Right lobe of liver (tissue), 6 donors: ENCODE measurements at regions not wholly inside any gene's neighbourhood (a gene's known extent, or its start where the extent isn't known, plus 50 kb on each side); places are given as distances from the start of the nearest gene placed in this dataset.

Source experiments
- ATAC-seq, 4 donors: fragments of 200-7000 bp; cut with Tn5 transposase; one replicate each; pipeline ENCODE4 v1.9.1; 2020; ENCODE audit warnings: mild to moderate bottlenecking in 4 of 4, moderate library complexity in 4 of 4
- DNase-seq, 3 donors: peaks; one replicate each; pipeline ENCODE4 v3.0.0-alpha.2; 2020
- H3K27ac ChIP-seq, 3 donors: fragments of 200-600 bp; one replicate each; pipeline ENCODE4 v1.8.0; 2022
- H3K27me3 ChIP-seq, 2 donors: fragments of 200-600 bp; one replicate each; pipeline ENCODE4 v1.8.0; 2022
- H3K36me3 ChIP-seq, 4 donors: fragments of 200-600 bp; sonication (generic) in 1 of 4; one replicate each; pipeline versions ENCODE4 v1.5.1 to v1.8.0; 2017 to 2022; ENCODE audit warnings: control low read depth in 1 of 4
- H3K4me1 ChIP-seq, 4 donors: fragments of 200-600 bp; sonication (generic) in 1 of 4; one replicate each; pipeline versions ENCODE4 v1.5.1 to v1.8.0; 2017 to 2022; ENCODE audit warnings: control low read depth in 1 of 4
- H3K4me3 ChIP-seq, 3 donors: fragments of 200-600 bp; one replicate each; pipeline ENCODE4 v1.8.0; 2022
- H3K9me3 ChIP-seq, 4 donors: fragments of 200-600 bp; sonication (generic) in 1 of 4; one replicate each; pipeline versions ENCODE4 v1.5.1 to v1.8.0; 2017 to 2022; ENCODE audit warnings: control low read depth in 1 of 4
- CTCF ChIP-seq, 4 donors: fragments of 200-600 bp in 3 of 4; fragments of 450-650 bp in 1 of 4; IDR thresholded peaks; one replicate each; pipeline versions ENCODE4 v1.5.1 to v1.8.0; 2016 to 2022; ENCODE audit warnings: antibody characterized with exemption in 4 of 4, mild to moderate bottlenecking in 2 of 4
- POLR2A ChIP-seq: fragments of 450-650 bp; IDR thresholded peaks from one replicate; pipeline ENCODE4 v1.6.1; 2017; ENCODE audit warnings: antibody characterized with exemption, mild to moderate bottlenecking
- WGBS: methylation state at CpG from one replicate; pipeline ENCODE4 v1.1.6; 2018; ENCODE audit warnings: low coverage, low lambda C conversion rate; ENCODE audit not compliant: insufficient coverage; ENCODE audit errors: missing lambda C conversion rate; 5-methylcytosine and 5-hydroxymethylcytosine counted together
- intact Hi-C, 2 donors: fragments of 100-400 bp; cut with DNase I; formaldehyde crosslinking; loops; one replicate each; pipeline versions ENCODE4 v1.11.2 to v1.14.1; 2022
- donor health status: DM: no; HTN: yes; CAD: no.
- donor health status: DM: no; HTN: no; CAD: no.
- donor health status: DM: no; HTN: no; CAD: no.
- donor health status: DM: no; HTN: yes; CAD: no.
- donor health status: DM: no; HTN: yes; CAD: no.

GRCh38 chr11:56817661-56818060 lies 69.2 kb upstream of the OR9G4 start:
- TF ChIP-seq CTCF (IDR thresholded peaks at IDR 0.05) = no peak
- 29% methylated on average over 1 of the region's 3 CpGs for WGBS
- no peak overlapping the region for H3K4me3 ChIP-seq
- H3K36me3 ChIP-seq = no peaks in the 10 kb centered on the region
- H3K27ac ChIP-seq = no peak overlapping the region
- H3K9me3 ChIP-seq = no peaks in the 10 kb centered on the region
- DNase-seq (no peak), ATAC-seq (no peak)
- no peaks in the 10 kb centered on the region for H3K4me1 ChIP-seq
- intact Hi-C loops = no loop called here
- H3K27me3 ChIP-seq = no peaks in the 10 kb centered on the region

- no peaks in the 10 kb centered on the region for H3K9me3 ChIP-seq
- H3K36me3 ChIP-seq = no peaks in the 10 kb centered on the region
- no peak overlapping the region for H3K27ac ChIP-seq
- H3K27me3 ChIP-seq = no peaks in the 10 kb centered on the region
- DNase-seq (no peak), ATAC-seq (no peak)
- intact Hi-C loops = no loop called here
- no peaks in the 10 kb centered on the region for H3K4me1 ChIP-seq
- H3K4me3 ChIP-seq = no peak overlapping the region
- no peak for TF ChIP-seq CTCF (IDR thresholded peaks at IDR 0.05)
- no peak for TF ChIP-seq POLR2A
- WGBS = 74% methylated on average over 2 of the region's 2 CpGs
These were observed 67.8 kb upstream of the OR9G4 start for GRCh38 chr11:56816259-56816658.

GRCh38 chr11:56808326-56808725 lies 59.8 kb upstream of the OR9G4 start:
- ATAC-seq (no peak), DNase-seq (no peak)
- WGBS = 7% methylated on average over 1 of the region's 1 CpG
- intact Hi-C loops = no loop called here
- H3K27ac ChIP-seq = no peak overlapping the region
- H3K4me3 ChIP-seq = no peak overlapping the region
- no peaks in the 10 kb centered on the region for H3K27me3 ChIP-seq
- no peaks in the 10 kb centered on the region for H3K4me1 ChIP-seq
- no peak for TF ChIP-seq CTCF (IDR thresholded peaks at IDR 0.05)
- no peak for TF ChIP-seq POLR2A
- H3K9me3 ChIP-seq = no peaks in the 10 kb centered on the region
- no peaks in the 10 kb centered on the region for H3K36me3 ChIP-seq

- ATAC-seq = no peak
- TF ChIP-seq POLR2A = no peak
- no peak for TF ChIP-seq CTCF (IDR thresholded peaks at IDR 0.05)
- WGBS = 43% methylated on average over 4 of the region's 4 CpGs
These were observed 51.3 kb upstream of the OR9G4 start for GRCh38 chr11:56799691-56800210.

More at GRCh38 chr11:56799691-56800210, 51.3 kb upstream of the OR9G4 start:
- Histone ChIP-seq H3K27me3 (no peaks in the 10 kb centered on the region), H3K4me1 (no peaks in the 10 kb centered on the region), H3K4me3 (no peak overlapping the region), H3K27ac (no peak overlapping the region), H3K9me3 (no peaks in the 10 kb centered on the region), H3K36me3 (no peaks in the 10 kb centered on the region)
- intact Hi-C loops = no loop called here
- DNase-seq = no peak
